Right ventricle myocardium superior (tissue), 1 donor: ENCODE measurements at regions not wholly inside any gene's neighbourhood (a gene's known extent, or its start where the extent isn't known, plus 50 kb on each side); places are given as distances from the start of the nearest gene placed in this dataset. TPM values are rescaled to one million over a fixed set of nuclear protein-coding genes. Genes with fewer than 3 reads are reported as not detected.

Experiments used
- microRNA-seq: library from miRNA; unstranded; fragments of <30 nt; microRNA quantifications from one replicate; pipeline ENCODE4 v1.2.0, GENCODE V29; 2020
- donor health status: DM: no; HTN: yes; CAD: no; lungs with severe emphysema.

Small RNA genes lying in the stretch of these regions (microRNA-seq; reads per million reads assigned to microRNA genes)
- gene MIR920, result not detected
